GM12872 (cell line): ENCODE measurements at regions not wholly inside any gene's neighbourhood (a gene's known extent, or its start where the extent isn't known, plus 50 kb on each side); places are given as distances from the start of the nearest gene placed in this dataset.

Experiments used
- TF ChIP-seq, protein P1 (sequence below): IDR thresholded peaks from 3 replicates; pipeline ENCODE4 v1.5.1; 2011; ENCODE audit warnings: low read depth, mild to moderate bottlenecking, low read length, moderate library complexity; ENCODE audit not compliant: insufficient read depth

DNA sequence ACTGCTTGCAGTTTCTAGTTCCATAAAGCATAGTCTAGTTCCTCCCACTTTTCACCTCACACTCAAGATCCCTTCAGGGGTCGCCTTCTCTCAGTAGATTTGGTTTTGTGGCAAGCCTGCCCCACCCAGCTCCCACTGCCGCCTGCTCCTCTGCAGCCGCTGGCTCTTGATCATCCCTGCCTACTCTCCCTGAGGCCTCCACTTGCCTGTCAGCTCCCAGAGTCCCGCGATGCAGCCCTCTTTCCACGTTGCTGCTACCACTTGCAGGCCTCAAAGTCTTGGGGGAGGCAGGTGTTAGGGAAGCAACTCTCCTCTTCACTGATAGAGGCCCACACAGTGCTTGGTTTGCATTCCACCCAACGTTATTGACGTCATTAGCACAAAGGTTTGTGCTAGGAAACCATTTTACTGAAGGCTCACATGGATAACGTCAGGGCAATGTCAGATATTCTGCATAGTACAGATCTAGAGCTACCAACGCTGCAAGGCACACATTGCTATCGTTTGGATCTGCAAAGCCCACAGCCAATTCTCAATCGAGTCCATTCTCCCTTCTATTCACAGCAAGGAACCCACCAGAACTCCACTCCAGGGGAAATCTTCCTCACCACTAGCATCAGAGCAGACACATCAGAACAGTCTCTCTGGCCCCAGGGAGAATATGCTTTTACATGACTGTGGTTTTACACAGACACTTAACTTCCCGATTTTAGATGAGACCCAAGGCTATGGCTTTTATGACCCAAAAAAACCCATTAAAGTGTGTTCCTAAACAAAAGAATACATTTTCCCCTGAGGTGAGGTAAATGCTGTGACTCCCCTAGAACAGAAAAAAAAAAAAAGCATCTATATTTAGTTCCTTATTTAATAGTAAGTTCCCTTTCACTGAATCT lies 519.5 kb upstream of the CAMK1G start:
- TF ChIP-seq, protein P1, sequence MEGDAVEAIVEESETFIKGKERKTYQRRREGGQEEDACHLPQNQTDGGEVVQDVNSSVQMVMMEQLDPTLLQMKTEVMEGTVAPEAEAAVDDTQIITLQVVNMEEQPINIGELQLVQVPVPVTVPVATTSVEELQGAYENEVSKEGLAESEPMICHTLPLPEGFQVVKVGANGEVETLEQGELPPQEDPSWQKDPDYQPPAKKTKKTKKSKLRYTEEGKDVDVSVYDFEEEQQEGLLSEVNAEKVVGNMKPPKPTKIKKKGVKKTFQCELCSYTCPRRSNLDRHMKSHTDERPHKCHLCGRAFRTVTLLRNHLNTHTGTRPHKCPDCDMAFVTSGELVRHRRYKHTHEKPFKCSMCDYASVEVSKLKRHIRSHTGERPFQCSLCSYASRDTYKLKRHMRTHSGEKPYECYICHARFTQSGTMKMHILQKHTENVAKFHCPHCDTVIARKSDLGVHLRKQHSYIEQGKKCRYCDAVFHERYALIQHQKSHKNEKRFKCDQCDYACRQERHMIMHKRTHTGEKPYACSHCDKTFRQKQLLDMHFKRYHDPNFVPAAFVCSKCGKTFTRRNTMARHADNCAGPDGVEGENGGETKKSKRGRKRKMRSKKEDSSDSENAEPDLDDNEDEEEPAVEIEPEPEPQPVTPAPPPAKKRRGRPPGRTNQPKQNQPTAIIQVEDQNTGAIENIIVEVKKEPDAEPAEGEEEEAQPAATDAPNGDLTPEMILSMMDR = no peak

DNA sequence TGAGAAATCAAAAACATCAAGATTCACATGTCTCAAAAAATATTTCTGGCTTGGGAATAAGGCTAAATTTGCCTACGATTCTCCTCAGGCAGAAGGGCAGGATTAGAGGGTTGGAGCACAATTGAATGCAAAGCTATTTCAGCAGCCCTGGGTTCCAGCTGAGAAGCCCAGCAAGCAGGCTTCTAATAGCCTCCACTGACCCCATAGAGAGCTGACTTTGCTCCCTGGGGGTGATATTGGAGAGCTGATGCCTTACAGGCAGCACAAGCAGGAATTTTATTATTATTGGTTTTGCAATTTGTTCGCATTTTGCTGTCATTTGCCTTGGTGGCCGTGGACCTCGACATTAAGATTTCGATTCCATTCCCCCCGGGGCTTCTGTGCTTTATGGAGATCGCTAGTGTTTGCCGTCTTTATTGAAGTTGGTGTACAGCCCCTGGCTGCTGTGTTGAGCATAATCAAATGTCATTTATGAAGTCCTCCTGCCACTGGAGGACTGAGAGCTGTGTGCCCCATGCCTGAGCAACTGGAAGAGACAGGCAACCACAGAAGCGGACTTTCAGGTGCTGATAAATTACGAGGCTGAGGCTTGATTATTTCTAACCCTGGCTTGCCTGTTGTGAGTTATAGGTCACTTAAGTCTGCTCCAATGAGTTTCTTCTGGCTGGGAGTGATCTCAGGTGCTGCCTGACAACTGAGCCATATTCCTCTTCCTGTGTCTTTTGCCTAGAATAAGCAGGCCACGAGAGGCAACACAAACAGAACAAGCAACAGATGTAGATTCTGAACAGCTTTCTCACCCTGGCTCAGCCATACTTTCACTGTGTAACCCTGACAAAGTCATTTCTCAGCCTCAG lies 518.4 kb upstream of the CAMK1G start:
- TF ChIP-seq, protein P1 = no peak

GRCh38 chr1:209072481-209072880 lies 511.0 kb upstream of the CAMK1G start:
- TF ChIP-seq, protein P1 = no peak

GRCh38 chr1:209073879-209074278 lies 509.6 kb upstream of the CAMK1G start:
- TF ChIP-seq, protein P1 = no peak

DNA sequence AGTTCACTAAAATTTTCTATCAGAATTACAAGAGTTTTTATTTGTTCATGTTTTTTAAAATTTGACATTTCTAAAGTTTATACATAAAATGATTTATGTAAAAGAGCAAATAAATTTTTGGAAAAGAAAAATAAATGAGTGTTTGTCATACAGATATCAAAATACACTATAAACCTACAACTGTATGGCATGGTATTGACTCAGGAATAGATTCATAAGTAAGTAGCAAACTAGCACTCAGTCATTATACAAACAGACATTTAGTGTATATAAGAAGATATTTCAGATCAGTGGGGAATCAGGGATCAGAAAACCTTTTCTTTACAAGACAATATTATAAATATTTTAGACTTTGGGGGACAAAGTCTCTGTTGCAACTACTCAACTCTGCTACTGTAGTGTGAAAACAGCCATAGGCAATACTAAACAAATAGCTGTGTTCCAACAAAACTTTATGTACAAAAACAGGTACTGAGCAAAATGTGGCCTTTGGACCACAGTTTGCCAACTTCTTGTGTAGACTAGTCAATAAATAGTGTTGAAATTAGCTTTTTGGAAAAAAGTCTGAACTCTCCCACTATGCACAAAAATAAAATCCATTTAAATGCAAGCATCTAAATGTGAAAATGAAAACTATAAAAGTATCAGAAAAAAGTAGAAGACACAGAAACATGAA lies 508.8 kb upstream of the CAMK1G start:
- TF ChIP-seq, protein P1 = no peak

DNA sequence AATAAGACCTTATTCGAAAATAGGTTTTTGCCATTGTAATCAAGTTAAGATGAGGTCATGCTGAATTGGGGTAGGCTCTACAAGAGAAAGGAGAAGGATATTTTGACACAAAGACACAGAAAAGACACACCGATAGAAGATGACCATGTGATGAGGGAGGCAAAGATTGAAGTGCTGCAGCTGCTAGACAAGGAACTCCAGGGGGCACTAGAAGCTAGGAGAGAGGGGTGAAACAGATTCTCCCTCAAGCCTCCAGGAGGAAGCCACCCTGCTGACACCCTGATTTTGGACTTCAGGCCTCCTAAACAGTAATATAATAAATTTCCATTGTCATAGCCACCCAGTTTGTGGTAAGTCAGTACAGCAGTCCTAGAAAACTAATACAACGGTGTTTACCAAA lies 506.8 kb upstream of the CAMK1G start:
- TF ChIP-seq, protein P1 = peak; percentile 77
